ENCODE measurements at regions not wholly inside any gene's neighbourhood (a gene's known extent, or its start where the extent isn't known, plus 50 kb on each side); places are given as distances from the start of the nearest gene placed in this dataset.

- TF ChIP-seq CTCF (IDR thresholded peaks at IDR 0.05) = no peak
Measured at GRCh38 chr2:234341306-234341985, 155.4 kb downstream of the ARL4C start.

GRCh38 chr2:234339501-234339900 is 157.4 kb downstream of the ARL4C start:
- no peak for TF ChIP-seq CTCF (IDR thresholded peaks at IDR 0.05)

GRCh38 chr2:234339011-234339410 is 157.9 kb downstream of the ARL4C start:
- no peak for TF ChIP-seq CTCF (IDR thresholded peaks at IDR 0.05)

- TF ChIP-seq CTCF (IDR thresholded peaks at IDR 0.05) = no peak
Measured at GRCh38 chr2:234335661-234336228, 161.1 kb downstream of the ARL4C start.

- TF ChIP-seq CTCF (IDR thresholded peaks at IDR 0.05) = no peak
Measured at GRCh38 chr2:234334756-234335155, 162.1 kb downstream of the ARL4C start.

- TF ChIP-seq CTCF (IDR thresholded peaks at IDR 0.05) = no peak
Measured at GRCh38 chr2:234334151-234334550, 162.7 kb downstream of the ARL4C start.

- TF ChIP-seq CTCF (IDR thresholded peaks at IDR 0.05) = no peak
Measured at GRCh38 chr2:234333168-234334130, 163.4 kb downstream of the ARL4C start.
